ENCODE measurements at regions not wholly inside any gene's neighbourhood (a gene's known extent, or its start where the extent isn't known, plus 50 kb on each side); places are given as distances from the start of the nearest gene placed in this dataset.
"Not testable (repeated sequence)": the region's sequence is repeated elsewhere in the genome, so short reads cannot be mapped to it uniquely, and the experiment has no call there.

DNA sequence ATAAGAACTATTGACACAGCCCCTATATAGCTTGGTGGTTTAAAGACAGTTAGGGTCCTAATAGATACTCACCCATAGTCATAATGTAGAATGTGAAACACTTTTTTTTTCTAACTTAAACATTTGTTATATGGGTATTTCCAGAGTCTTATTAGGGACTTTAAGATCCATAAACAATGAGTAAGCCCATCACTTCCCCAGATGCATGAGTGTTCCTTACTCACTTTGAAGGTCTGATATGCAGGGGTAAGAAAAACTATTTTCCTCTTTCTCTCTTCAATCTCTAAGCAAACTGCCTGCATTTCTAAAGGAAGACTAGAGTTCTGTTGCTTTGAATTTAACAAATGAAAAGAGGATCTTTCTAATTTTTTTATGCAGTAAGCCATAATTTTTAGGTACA lies 443.6 kb upstream of the PITX2 start:
- Mint-ChIP-seq H3K9me3 (no peaks in the 10 kb centered on the region), H3K27ac (peak overlapping the region; percentile 89), H3K4me3 (peak overlapping the region; percentile 64), H3K4me1 (ENCODE audit: low read depth) (no peaks in the 10 kb centered on the region; the same call in 1 of the 2 replicates), H3K36me3 (ENCODE audit: low read depth) (no peaks in the 10 kb centered on the region), H3K27me3 (ENCODE audit: insufficient read depth) (no peaks in the 10 kb centered on the region)
- TF ChIP-seq CTCF (IDR thresholded peaks at IDR 0.05): no peak
- peak; percentile 40 for DNase-seq

GRCh38 chr4:111066887-111067286 lies 444.0 kb upstream of the PITX2 start:
- Mint-ChIP-seq H3K4me1 (ENCODE audit: low read depth) (no peaks in the 10 kb centered on the region; the same call in 1 of the 2 replicates), H3K9me3 (no peaks in the 10 kb centered on the region), H3K4me3 (peak overlapping the region; percentile 64), H3K27ac (peak overlapping the region; percentile 89), H3K27me3 (ENCODE audit: insufficient read depth) (no peaks in the 10 kb centered on the region), H3K36me3 (ENCODE audit: low read depth) (no peaks in the 10 kb centered on the region)
- no peak for TF ChIP-seq CTCF (IDR thresholded peaks at IDR 0.05)
- DNase-seq: peak; percentile 76

GRCh38 chr4:111068883-111069282 lies 446.0 kb upstream of the PITX2 start:
- Mint-ChIP-seq H3K36me3 (ENCODE audit: low read depth) (no peaks in the 10 kb centered on the region), H3K9me3 (no peaks in the 10 kb centered on the region; the same call in 1 of the 2 replicates), H3K27ac (no peak overlapping the region), H3K4me3 (no peak overlapping the region), H3K4me1 (ENCODE audit: low read depth) (no peaks in the 10 kb centered on the region; the same call in 1 of the 2 replicates), H3K27me3 (ENCODE audit: insufficient read depth) (no peaks in the 10 kb centered on the region; the same call in 1 of the 2 replicates)
- no peak for DNase-seq
- no peak for TF ChIP-seq CTCF (IDR thresholded peaks at IDR 0.05)

DNA sequence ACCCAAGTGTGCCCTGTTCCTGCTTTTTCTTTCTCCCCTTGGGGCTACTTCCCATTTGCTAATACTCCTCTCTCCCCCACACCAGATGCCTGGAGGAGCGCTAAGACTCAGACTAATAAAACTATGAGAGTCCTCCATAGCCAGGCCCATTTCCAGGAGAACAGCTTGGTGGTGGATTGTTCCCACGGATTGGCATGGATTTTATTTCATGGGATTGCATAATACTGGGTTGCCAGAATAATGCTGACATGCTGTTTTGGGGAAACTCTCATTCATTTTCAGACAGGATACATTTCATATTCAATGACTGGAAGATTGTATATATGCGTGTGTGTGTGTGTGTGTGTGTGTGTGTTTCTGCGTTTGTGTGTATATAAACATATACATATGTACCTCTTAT lies 447.5 kb upstream of the PITX2 start:
- no peaks in the 10 kb centered on the region; the same call in 1 of the 2 replicates for H3K4me1 Mint-ChIP-seq (ENCODE audit: low read depth)
- no peak overlapping the region for H3K27ac Mint-ChIP-seq

DNA sequence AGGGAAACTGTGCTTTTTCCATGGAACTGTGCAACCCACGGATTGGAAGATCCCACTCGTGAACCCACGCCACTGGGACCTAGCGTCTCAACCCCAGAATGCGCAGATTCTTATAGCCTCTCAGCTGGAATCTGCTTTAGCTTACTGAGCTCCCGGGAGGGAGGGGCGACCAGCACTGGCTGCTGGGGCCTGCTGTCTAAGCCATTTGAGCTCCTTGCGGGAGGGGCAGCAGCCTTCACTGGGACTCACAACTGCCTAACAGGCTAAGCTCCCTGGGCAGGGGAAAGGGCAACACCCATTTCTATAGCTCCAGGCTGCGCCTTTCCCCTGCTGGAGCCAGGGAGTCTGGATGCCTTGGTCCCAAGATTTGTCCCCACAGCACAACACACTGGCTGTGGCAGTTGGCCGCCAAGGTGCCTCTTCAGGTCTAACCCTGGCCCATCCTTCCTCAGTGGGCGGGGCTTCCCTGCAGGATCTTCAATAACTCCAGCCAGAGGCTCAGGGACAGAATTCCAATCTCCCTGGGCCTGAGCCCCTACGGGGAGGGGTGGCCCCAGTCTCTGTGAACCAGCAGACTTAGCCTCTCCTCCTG lies 451.7 kb upstream of the PITX2 start:
- no peak for DNase-seq
- Mint-ChIP-seq H3K4me3 (no peak overlapping the region), H3K4me1 (ENCODE audit: low read depth) (no peaks in the 10 kb centered on the region), H3K27ac (no peak overlapping the region), H3K36me3 (ENCODE audit: low read depth) (peaks cover 20% of the 10 kb centered on the region), H3K27me3 (ENCODE audit: insufficient read depth) (peaks cover 2% of the 10 kb centered on the region; the same call in 1 of the 2 replicates), H3K9me3 (peaks cover 11% of the 10 kb centered on the region)
- no peak for TF ChIP-seq CTCF (IDR thresholded peaks at IDR 0.05)

More for the DNA sequence above, 447.5 kb upstream of the PITX2 start:
- TF ChIP-seq CTCF (IDR thresholded peaks at IDR 0.05): no peak
- H3K9me3 Mint-ChIP-seq: no peaks in the 10 kb centered on the region; the same call in 1 of the 2 replicates
- DNase-seq: no peak
- peaks cover 2% of the 10 kb centered on the region; the same call in 1 of the 2 replicates for H3K27me3 Mint-ChIP-seq (ENCODE audit: insufficient read depth)
- H3K4me3 Mint-ChIP-seq: no peak overlapping the region
- H3K36me3 Mint-ChIP-seq (ENCODE audit: low read depth): no peaks in the 10 kb centered on the region

DNA sequence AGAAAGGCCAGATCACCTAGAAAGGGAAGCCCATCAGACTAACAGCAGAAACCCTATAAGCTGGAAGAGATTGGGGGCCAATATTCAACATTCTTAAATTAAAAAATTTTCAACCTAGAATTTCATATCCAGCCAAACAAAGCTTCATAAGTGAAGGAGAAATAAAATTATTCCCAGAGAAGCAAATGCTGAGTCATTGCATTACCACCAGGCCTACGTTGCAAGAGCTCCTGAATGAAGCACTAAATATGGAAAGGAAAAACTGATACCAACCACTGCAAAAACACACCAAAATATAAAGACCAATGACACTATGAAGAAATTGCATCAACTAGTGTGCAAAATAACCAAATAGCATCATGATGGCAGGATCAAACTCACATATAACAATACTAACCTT lies 453.4 kb upstream of the PITX2 start:
- H3K4me3 Mint-ChIP-seq; H3K27me3 Mint-ChIP-seq (ENCODE audit: insufficient read depth): not testable (repeated sequence)
- peaks cover 11% of the 10 kb centered on the region for H3K9me3 Mint-ChIP-seq

More for the DNA sequence above, 453.4 kb upstream of the PITX2 start:
- DNase-seq; H3K4me1 Mint-ChIP-seq (ENCODE audit: low read depth); H3K27ac Mint-ChIP-seq: not testable (repeated sequence)
- H3K36me3 Mint-ChIP-seq (ENCODE audit: low read depth): peaks cover 20% of the 10 kb centered on the region
